ENCODE measurements at regions not wholly inside any gene's neighbourhood (a gene's known extent, or its start where the extent isn't known, plus 50 kb on each side); places are given as distances from the start of the nearest gene placed in this dataset.
"Not testable (repeated sequence)": the region's sequence is repeated elsewhere in the genome, so short reads cannot be mapped to it uniquely, and the experiment has no call there.

GRCh38 chr14:48575772-48576171 is 900.4 kb upstream of the MDGA2 start:
- intact Hi-C loops (cut with DNase I) = no loop called here
- no peak for DNase-seq (ENCODE audit: low spot score)

- intact Hi-C loops (cut with DNase I) = no loop called here
- no peak for DNase-seq (ENCODE audit: low spot score)
Observed at GRCh38 chr14:48568688-48569087, 893.3 kb upstream of the MDGA2 start.

- intact Hi-C loops (cut with DNase I) = no loop called here
- no peak for DNase-seq (ENCODE audit: low spot score)
Observed at GRCh38 chr14:48568252-48568651, 892.8 kb upstream of the MDGA2 start.

GRCh38 chr14:48563489-48563888 is 888.1 kb upstream of the MDGA2 start:
- DNase-seq (ENCODE audit: low spot score) = no peak
- intact Hi-C loops (cut with DNase I) = no loop called here

- intact Hi-C loops (cut with DNase I); DNase-seq (ENCODE audit: low spot score): not testable (repeated sequence)
Observed at GRCh38 chr14:48561438-48561837, 886.0 kb upstream of the MDGA2 start.

- DNase-seq (ENCODE audit: low spot score) = no peak
Observed at GRCh38 chr14:48560421-48560820, 885.0 kb upstream of the MDGA2 start.

GRCh38 chr14:48553443-48553842 is 878.0 kb upstream of the MDGA2 start:
- intact Hi-C loops (cut with DNase I) = no loop called here

More at GRCh38 chr14:48560421-48560820, 885.0 kb upstream of the MDGA2 start:
- intact Hi-C loops (cut with DNase I) = no loop called here

GRCh38 chr14:48546996-48547395 is 871.6 kb upstream of the MDGA2 start:
- intact Hi-C loops (cut with DNase I) = no loop called here
- DNase-seq (ENCODE audit: low spot score) = no peak

More at GRCh38 chr14:48553443-48553842, 878.0 kb upstream of the MDGA2 start:
- no peak for DNase-seq (ENCODE audit: low spot score)

- DNase-seq (ENCODE audit: low spot score) = no peak
- intact Hi-C loops (cut with DNase I) = no loop called here
Observed at GRCh38 chr14:48537600-48537999, 862.2 kb upstream of the MDGA2 start.

GRCh38 chr14:48536318-48536717 is 860.9 kb upstream of the MDGA2 start:
- DNase-seq (ENCODE audit: low spot score) = no peak
- intact Hi-C loops (cut with DNase I) = no loop called here

- no peak for DNase-seq (ENCODE audit: low spot score)
- intact Hi-C loops (cut with DNase I) = no loop called here
Observed at GRCh38 chr14:48527832-48528231, 852.4 kb upstream of the MDGA2 start.

- intact Hi-C loops (cut with DNase I) = no loop called here
- DNase-seq (ENCODE audit: low spot score) = no peak
Observed at GRCh38 chr14:48526307-48526706, 850.9 kb upstream of the MDGA2 start.

GRCh38 chr14:48504921-48505320 is 829.5 kb upstream of the MDGA2 start:
- intact Hi-C loops (cut with DNase I) = no loop called here
- DNase-seq (ENCODE audit: low spot score) = no peak

GRCh38 chr14:48490756-48491155 is 815.4 kb upstream of the MDGA2 start:
- no peak for DNase-seq (ENCODE audit: low spot score)

GRCh38 chr14:48473944-48474343 is 798.5 kb upstream of the MDGA2 start:
- intact Hi-C loops (cut with DNase I) = no loop called here
- DNase-seq (ENCODE audit: low spot score) = no peak

More at GRCh38 chr14:48490756-48491155, 815.4 kb upstream of the MDGA2 start:
- intact Hi-C loops (cut with DNase I) = no loop called here

GRCh38 chr14:48456051-48456450 is 780.6 kb upstream of the MDGA2 start:
- intact Hi-C loops (cut with DNase I) = no loop called here
- no peak for DNase-seq (ENCODE audit: low spot score)

GRCh38 chr14:48454887-48455286 is 779.5 kb upstream of the MDGA2 start:
- no peak for DNase-seq (ENCODE audit: low spot score)
- intact Hi-C loops (cut with DNase I) = no loop called here

- intact Hi-C loops (cut with DNase I) = no loop called here
- no peak for DNase-seq (ENCODE audit: low spot score)
Observed at GRCh38 chr14:48452437-48452995, 777.1 kb upstream of the MDGA2 start.

GRCh38 chr14:48435221-48435620 is 759.8 kb upstream of the MDGA2 start:
- DNase-seq (ENCODE audit: low spot score) = no peak
- intact Hi-C loops (cut with DNase I) = no loop called here

GRCh38 chr14:48430805-48431204 is 755.4 kb upstream of the MDGA2 start:
- intact Hi-C loops (cut with DNase I) = no loop called here
- DNase-seq (ENCODE audit: low spot score) = no peak

GRCh38 chr14:48429512-48429911 is 754.1 kb upstream of the MDGA2 start:
- no peak for DNase-seq (ENCODE audit: low spot score)
- intact Hi-C loops (cut with DNase I) = no loop called here
